K562 (cell line): ENCODE measurements at regions not wholly inside any gene's neighbourhood (a gene's known extent, or its start where the extent isn't known, plus 50 kb on each side); places are given as distances from the start of the nearest gene placed in this dataset.

Experiments used
- ATAC-seq: fragments of 200-7000 bp; cut with Tn5 transposase; 3 replicates; pipeline ENCODE4 v1.9.1; 2020; ENCODE audit warnings: moderate library complexity
- BruUV-seq: library from RNA; stranded (reverse); fragments of 400-500 nt; replicated peaks from 2 replicates; lab custom pipeline; 2021; lab: Mats Ljungman, UMichigan
- CTCF ChIA-PET: fragments of 300-600 bp; formaldehyde crosslinking; extraction: SDS; loops from one replicate; lab custom pipeline; 2021; ENCODE audit warnings: low intra/inter-chr PET ratio; lab: Yijun Ruan, JAX
- POLR2A ChIA-PET: fragments of 300-600, 350-650 bp; sonication (Branson Sonifier 250); formaldehyde crosslinking; extraction: SDS; loops from one replicate; lab custom pipeline; 2021; ENCODE audit warnings: antibody characterized with exemption, inconsistent platforms; lab: Yijun Ruan, JAX
- DNase-seq, 4 experiments: peaks; one replicate each; pipeline versions ENCODE4 v3.0.0 to v3.0.0-alpha.2; 2011 to 2018; ENCODE audit warnings: low spot score in 3 of 4, mixed read lengths in 3 of 4; ENCODE audit errors: extremely low read depth in 1 of 4
- FAIRE-seq: peaks from 2 replicates; lab custom pipeline; 2011; peaks lifted over from hg19 to GRCh38; lab: Jason Lieb, UNC
- H2AFZ ChIP-seq: 2 replicates; pipeline ENCODE4 v1.6.0; 2011; ENCODE audit warnings: low read depth, low read length, control low read depth, inconsistent platforms
- H3K27ac ChIP-seq: fragments of 200-600 bp; 3 replicates; pipeline ENCODE4 v1.8.0; 2011; ENCODE audit warnings: low read depth, mild to moderate bottlenecking, control low read depth, inconsistent platforms, low read length, moderate library complexity, mixed read lengths; ENCODE audit errors: extremely low read depth
- H3K27me3 ChIP-seq, 2 experiments: fragments of 300-600 bp in 1 of 2; 2 replicates in 1 of 2; 3 replicates in 1 of 2; pipeline versions ENCODE4 v1.6.0 to v1.8.0; 2011; ENCODE audit warnings: inconsistent platforms in 2 of 2, low read length in 2 of 2, mild to moderate bottlenecking in 1 of 2, mixed read lengths in 1 of 2, moderate library complexity in 1 of 2; ENCODE audit not compliant: control insufficient read depth in 2 of 2, insufficient read depth in 2 of 2
- H3K36me3 ChIP-seq: fragments of 300-600 bp; 3 replicates; pipeline ENCODE4 v1.8.0; 2011; ENCODE audit warnings: mild to moderate bottlenecking, low read length, inconsistent platforms; ENCODE audit not compliant: control insufficient read depth, insufficient read depth
- H3K4me1 ChIP-seq, 2 experiments: fragments of 200-600 bp in 1 of 2; replicated peaks in 1 of 2; 2 replicates in 1 of 2; 3 replicates in 1 of 2; pipeline versions ENCODE4 v1.5.1 to v1.8.0; 2011; ENCODE audit warnings: inconsistent platforms in 2 of 2, low read length in 2 of 2, mild to moderate bottlenecking in 1 of 2, mixed read lengths in 1 of 2, moderate library complexity in 1 of 2; ENCODE audit not compliant: control insufficient read depth in 2 of 2, insufficient read depth in 2 of 2
- H3K4me2 ChIP-seq: 2 replicates; pipeline ENCODE4 v1.6.1; 2011; ENCODE audit warnings: low read length, control low read depth, inconsistent platforms, mixed read lengths; ENCODE audit not compliant: insufficient read depth
- H3K4me3 ChIP-seq: fragments of 200-600 bp; sonication (generic), shearing (Covaris generic); 2 replicates; pipeline ENCODE4 v1.5.1; 2016; ENCODE audit warnings: control low read depth, inconsistent platforms
- H3K79me2 ChIP-seq: fragments of 200-600 bp; 3 replicates; pipeline ENCODE4 v1.8.0; 2011; ENCODE audit warnings: low read length, inconsistent platforms; ENCODE audit not compliant: control insufficient read depth, insufficient read depth
- H3K9ac ChIP-seq, 2 experiments: 2 replicates each; pipeline versions ENCODE4 v1.6.0 to v1.6.1; 2011; ENCODE audit warnings: low read depth in 2 of 2, low read length in 2 of 2, control low read depth in 1 of 2, inconsistent platforms in 1 of 2, mild to moderate bottlenecking in 1 of 2, mixed read lengths in 1 of 2; ENCODE audit not compliant: insufficient read depth in 1 of 2
- H3K9me1 ChIP-seq: one replicate; pipeline ENCODE4 v1.6.0; 2011; ENCODE audit warnings: inconsistent platforms, mild to moderate bottlenecking, low read length, moderate library complexity; ENCODE audit not compliant: control insufficient read depth, insufficient read depth
- H3K9me3 ChIP-seq: replicated peaks from 2 replicates; pipeline ENCODE4 v1.5.1; 2011; ENCODE audit warnings: low read depth, low read length, inconsistent platforms; ENCODE audit not compliant: control insufficient read depth, insufficient read depth
- H4K20me1 ChIP-seq: replicated peaks from 2 replicates; pipeline ENCODE4 v1.6.1; 2011; ENCODE audit warnings: low read length, inconsistent platforms, mixed read lengths; ENCODE audit not compliant: control insufficient read depth, insufficient read depth
- ATF7 ChIP-seq: fragments of 450-650 bp; IDR thresholded peaks from 2 replicates; pipeline ENCODE4 v1.7.1; 2014; ENCODE audit warnings: mild to moderate bottlenecking, moderate library complexity
- MAZ ChIP-seq, 2 experiments: fragments of 450-650 bp in 1 of 2; sonication (generic) in 1 of 2; formaldehyde crosslinking; IDR thresholded peaks in 1 of 2; conservative IDR thresholded peaks in 1 of 2; 2 replicates each; pipeline versions ENCODE4 v1.4.0 to v1.5.0; 2020; ENCODE audit warnings: mild to moderate bottlenecking in 1 of 2, missing genetic modification reagents in 1 of 2
- NONO ChIP-seq, 2 experiments: fragments of 200-400 bp in 1 of 2; fragments of 450-650 bp in 1 of 2; formaldehyde crosslinking in 1 of 2; IDR thresholded peaks; 2 replicates each; pipeline ENCODE4 v1.6.1; 2017; ENCODE audit warnings: low read depth in 2 of 2, mild to moderate bottlenecking in 2 of 2, moderate library complexity in 2 of 2, low read length in 1 of 2
- PHB ChIP-seq: fragments of 250-450 bp; sonication (Bioruptor Pico); IDR thresholded peaks from 2 replicates; pipeline ENCODE4 v1.5.0; 2021
- PPARD ChIP-seq: fragments of 250-450 bp; sonication (Bioruptor Pico); IDR thresholded peaks from 2 replicates; pipeline ENCODE4 v1.8.0; 2022; ENCODE audit warnings: inconsistent platforms, mild to moderate bottlenecking, moderate library complexity
- SIN3B ChIP-seq: fragments of 450-650 bp; IDR thresholded peaks from 2 replicates; pipeline ENCODE4 v1.6.1; 2017; ENCODE audit warnings: low read depth, mild to moderate bottlenecking, moderate library complexity
- TCF15 ChIP-seq: fragments of 250-450 bp; sonication (Bioruptor Pico); IDR thresholded peaks from 2 replicates; pipeline ENCODE4 v1.8.0; 2022; ENCODE audit warnings: moderate library complexity, mild to moderate bottlenecking, inconsistent platforms
- WGBS: fragments of 100-300 bp; shearing (Covaris generic); methylation state at CpG from one replicate; pipeline ENCODE4 v1.1.6; 2016; ENCODE audit warnings: low coverage, mixed read lengths; ENCODE audit not compliant: insufficient coverage; ENCODE audit errors: missing lambda C conversion rate; 5-methylcytosine and 5-hydroxymethylcytosine counted together
- in situ Hi-C: fragments of 300-500 bp; cut with MboI; formaldehyde crosslinking; loops from 4 replicates; pipeline ENCODE4 v1.15.0; 2018; ENCODE audit warnings: inconsistent platforms, mixed read lengths
- intact Hi-C: fragments of 100-400 bp; cut with micrococcal nuclease; formaldehyde crosslinking; loops from 2 replicates; pipeline ENCODE4 v1.14.2; 2022

- TF ChIP-seq MAZ (CRISPR knock-in tag; conservative IDR thresholded peaks at IDR 0.05 in 1 of 2, IDR thresholded peaks at IDR 0.05 in 1 of 2) (0 out of 4 replicates have a peak, but pooled peaks of 1 of the 2 experiments have one; percentile 22), NONO (IDR thresholded peaks at IDR 0.05; ENCODE audit: low read depth in 2 of 2, low read length in 1 of 2) (peak in 1 of 2 experiments; percentile 53; a peak in 1 of 4 replicates), ATF7 (peak; percentile 27; the same call in 1 of the 2 replicates)
Observed at GRCh38 chr7:93793084-93793697, 97.4 kb downstream of the TFPI2 start (continued).

GRCh38 chr7:93779115-93779514, 111.4 kb downstream of the TFPI2 start:
- TF ChIP-seq TCF15 (no peak), NONO (IDR thresholded peaks at IDR 0.05; ENCODE audit: low read depth in 2 of 2, low read length in 1 of 2) (no peak), PHB (CRISPR knock-in tag) (no peak), PPARD (CRISPR knock-in tag) (no peak), SIN3B (no peak)
- Histone ChIP-seq H3K4me1 (peaks cover 0 to 4% of the 10 kb centered on the region in 2 experiments; a peak in 2 of 5 replicates), H2AFZ (no peak overlapping the region), H4K20me1 (no peaks in the 10 kb centered on the region), H3K9me1 (no peaks in the 10 kb centered on the region), H3K27ac (no peak overlapping the region), H3K79me2 (no peaks in the 10 kb centered on the region), H3K4me3 (no peak overlapping the region), H3K36me3 (no peaks in the 10 kb centered on the region), H3K4me2 (no peak overlapping the region), H3K9ac (no peak overlapping the region), H3K9me3 (no peaks in the 10 kb centered on the region), H3K27me3 (no peaks in the 10 kb centered on the region)
- no TSS peak for BruUV-seq
- FAIRE-seq (no peak), ATAC-seq (no peak), DNase-seq (no peak)
- intact Hi-C loops (no loop called here), in situ Hi-C loops (no loop called here)
- ChIA-PET CTCF (no interaction called here), POLR2A (no interaction called here)
- WGBS = 2% methylated on average over 3 of the region's 3 CpGs
